A549 (cell line): ENCODE measurements at regions not wholly inside any gene's neighbourhood (a gene's known extent, or its start where the extent isn't known, plus 50 kb on each side); places are given as distances from the start of the nearest gene placed in this dataset.

Source experiments
- ATAC-seq, 2 experiments: fragments of 200-7000 bp in 1 of 2; fragments of >200 bp in 1 of 2; cut with Nextera tagmentation in 1 of 2; cut with Tn5 transposase in 1 of 2; 3 replicates each; pipeline versions ENCODE4 v1.8.0 to v1.9.1; 2018 to 2020; ENCODE audit warnings: mild to moderate bottlenecking in 1 of 2, moderate library complexity in 1 of 2
- CTCF ChIA-PET: fragments of 300-600 bp; sonication (Branson Sonifier 250); formaldehyde crosslinking; extraction: SDS; loops from one replicate; lab custom pipeline; 2021; ENCODE audit warnings: antibody characterized with exemption, inconsistent platforms; lab: Yijun Ruan, JAX
- POLR2A ChIA-PET: fragments of 350-600 bp; formaldehyde crosslinking; extraction: SDS; loops from one replicate; lab custom pipeline; 2021; ENCODE audit warnings: antibody characterized with exemption, inconsistent platforms; lab: Yijun Ruan, JAX
- DNase-seq, 2 experiments: peaks; one replicate each; pipeline versions ENCODE4 v3.0.0 to v3.0.0-alpha.2; 2011 to 2016; ENCODE audit warnings: low read depth in 1 of 2, low spot score in 1 of 2
- FAIRE-seq: peaks from 2 replicates; lab custom pipeline; 2011; peaks lifted over from hg19 to GRCh38; lab: Jason Lieb, UNC
- H3K27ac ChIP-seq, 2 experiments: fragments of >200 bp; sonication (Bioruptor Twin); formaldehyde crosslinking; 3 replicates each; pipeline ENCODE4 v1.5.1; 2016 to 2017
- H3K4me1 ChIP-seq: fragments of >200 bp; sonication (Bioruptor Twin); formaldehyde crosslinking; 3 replicates; pipeline ENCODE4 v1.6.1; 2016
- H3K4me2 ChIP-seq: fragments of >200 bp; sonication (Bioruptor Twin); formaldehyde crosslinking; 3 replicates; pipeline ENCODE4 v1.6.1; 2016
- H3K4me3 ChIP-seq: fragments of >200 bp; sonication (Bioruptor Twin); formaldehyde crosslinking; 3 replicates; pipeline ENCODE4 v1.5.1; 2016
- H3K9me3 ChIP-seq: fragments of >200 bp; sonication (Bioruptor Twin); formaldehyde crosslinking; 3 replicates; pipeline ENCODE4 v1.6.1; 2016
- BHLHE40 ChIP-seq: IDR thresholded peaks from 2 replicates; pipeline ENCODE4 v1.6.1; 2012; ENCODE audit warnings: low read depth, low read length, inconsistent platforms
- CEBPB ChIP-seq, 2 experiments: fragments of >200 bp in 1 of 2; sonication (Bioruptor Twin) in 1 of 2; formaldehyde crosslinking in 1 of 2; IDR thresholded peaks; 2 replicates each; pipeline ENCODE4 v1.6.1; 2012 to 2016
- CHD2 ChIP-seq: fragments of 150-350 bp; IDR thresholded peaks from 2 replicates; pipeline ENCODE4 v1.6.1; 2014; ENCODE audit warnings: low read length; ENCODE audit not compliant: partially characterized antibody
- CHD4 ChIP-seq: fragments of 200-600 bp; sonication (generic); IDR thresholded peaks from 2 replicates; pipeline ENCODE4 v1.6.1; 2016; ENCODE audit warnings: antibody characterized with exemption, mild to moderate bottlenecking, borderline replicate concordance
- EHF ChIP-seq: fragments of 250-450 bp; sonication (Bioruptor Pico); IDR thresholded peaks from 2 replicates; pipeline ENCODE4 v1.5.0; 2020; ENCODE audit warnings: mild to moderate bottlenecking
- FOSL2 ChIP-seq, 2 experiments: fragments of 450-650 bp in 1 of 2; fragments of >200 bp in 1 of 2; sonication (Bioruptor Twin) in 1 of 2; formaldehyde crosslinking; IDR thresholded peaks; 2 replicates each; pipeline versions ENCODE4 v1.5.0 to v1.6.1; 2016 to 2020; ENCODE audit warnings: mild to moderate bottlenecking in 1 of 2, moderate library complexity in 1 of 2
- GATA3 ChIP-seq: IDR thresholded peaks from 2 replicates; pipeline ENCODE4 v1.6.1; 2012; ENCODE audit warnings: borderline replicate concordance
- HEYL ChIP-seq: fragments of 250-450 bp; sonication (Bioruptor Pico); IDR thresholded peaks from 2 replicates; pipeline ENCODE4 v1.8.0; 2021; ENCODE audit warnings: mild to moderate bottlenecking, moderate library complexity
- HOXA7 ChIP-seq: fragments of 250-450 bp; sonication (Bioruptor Pico); IDR thresholded peaks from 2 replicates; pipeline ENCODE4 v1.5.0; 2020; ENCODE audit warnings: mild to moderate bottlenecking, moderate library complexity
- HOXB5 ChIP-seq: fragments of 250-450 bp; sonication (Bioruptor Pico); IDR thresholded peaks from 2 replicates; pipeline ENCODE4 v1.5.0; 2020; ENCODE audit warnings: mild to moderate bottlenecking, moderate library complexity
- KDM1A ChIP-seq: fragments of 200-600 bp; sonication (generic); IDR thresholded peaks from 2 replicates; pipeline ENCODE4 v1.6.1; 2016; ENCODE audit warnings: low read depth, mild to moderate bottlenecking
- MAFK ChIP-seq: fragments of 450-650 bp; IDR thresholded peaks from 2 replicates; pipeline ENCODE4 v1.6.1; 2014; ENCODE audit not compliant: partially characterized antibody
- MYC ChIP-seq: IDR thresholded peaks from 2 replicates; pipeline ENCODE4 v1.6.1; 2012; ENCODE audit warnings: mild to moderate bottlenecking, inconsistent platforms, low read length, improper control_type of control experiment, borderline replicate concordance
- NFE2L2 ChIP-seq: fragments of 150-350 bp; conservative IDR thresholded peaks from 2 replicates; pipeline ENCODE4 v1.6.1; 2014; ENCODE audit warnings: low read length
- RAD21 ChIP-seq, 2 experiments: fragments of >200 bp in 1 of 2; sonication (Bioruptor Twin) in 1 of 2; formaldehyde crosslinking in 1 of 2; IDR thresholded peaks in 1 of 2; conservative IDR thresholded peaks in 1 of 2; 2 replicates in 1 of 2; 3 replicates in 1 of 2; pipeline ENCODE4 v1.6.1; 2012 to 2018; ENCODE audit warnings: inconsistent platforms in 1 of 2
- RNF2 ChIP-seq: fragments of 200-600 bp; sonication (generic); IDR thresholded peaks from 2 replicates; pipeline ENCODE4 v1.6.1; 2016; ENCODE audit warnings: low read depth, mild to moderate bottlenecking, antibody characterized with exemption, moderate library complexity, borderline replicate concordance
- TP53 ChIP-seq: fragments of 250-450 bp; sonication (Bioruptor Pico); IDR thresholded peaks from 2 replicates; pipeline ENCODE4 v1.5.0; 2021; ENCODE audit warnings: mild to moderate bottlenecking, moderate library complexity
- ZC3H11A ChIP-seq: fragments of 450-650 bp; IDR thresholded peaks from 2 replicates; pipeline ENCODE4 v1.6.1; 2014; ENCODE audit warnings: antibody characterized with exemption, mild to moderate bottlenecking
- WGBS: methylation state at CpG from one replicate; pipeline ENCODE4 v1.1.6; 2017; ENCODE audit errors: missing lambda C conversion rate; 5-methylcytosine and 5-hydroxymethylcytosine counted together
- TF ChIP-seq, protein P1 (sequence below): fragments of 250-450 bp; sonication (Bioruptor Pico); IDR thresholded peaks from 2 replicates; pipeline ENCODE4 v1.5.0; 2021; ENCODE audit warnings: mild to moderate bottlenecking, moderate library complexity, borderline replicate concordance
- TF ChIP-seq, protein P2 (sequence below): IDR thresholded peaks from 2 replicates; pipeline ENCODE4 v1.6.1; 2012; ENCODE audit warnings: low read depth, borderline replicate concordance
- TF ChIP-seq, protein P3 (sequence below): fragments of 150-350 bp; IDR thresholded peaks from 2 replicates; pipeline ENCODE4 v1.6.1; 2014; ENCODE audit warnings: low read depth, mild to moderate bottlenecking, low read length
- TF ChIP-seq, protein P4 (sequence below): fragments of >200 bp; sonication (Bioruptor Twin); formaldehyde crosslinking; IDR thresholded peaks from 3 replicates; pipeline ENCODE4 v1.6.1; 2016

DNA sequence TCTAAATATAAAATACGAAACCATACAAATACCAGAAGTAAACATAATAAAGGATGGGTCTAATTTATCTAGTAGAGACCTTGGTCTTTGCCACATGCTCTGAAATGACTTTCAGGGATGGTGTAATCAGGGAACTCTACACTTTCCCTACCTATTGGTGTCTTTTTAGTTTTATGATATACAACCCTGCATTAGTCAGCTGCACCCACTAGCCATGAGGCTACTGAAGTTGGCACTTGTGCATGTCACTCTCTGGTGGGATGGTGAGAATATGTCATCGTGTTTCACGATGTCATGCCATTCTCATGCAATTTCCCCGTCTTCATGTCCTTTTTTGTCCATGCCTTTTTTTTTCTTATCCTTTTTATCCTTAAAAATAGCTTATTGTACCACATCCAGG is 234.9 kb upstream of the ACTBL2 start:
- Histone ChIP-seq H3K9me3 (no peaks in the 10 kb centered on the region), H3K27ac (peak overlapping the region; percentile 57 to 84), H3K4me1 (peaks cover 32% of the 10 kb centered on the region), H3K4me2 (peak overlapping the region; percentile 49), H3K4me3 (no peak overlapping the region)
- WGBS = 82% methylated on average over 4 of the region's 4 CpGs
- POLR2A ChIA-PET = no interaction called here
- ATAC-seq = no peak
- no peak for DNase-seq
- TF ChIP-seq, protein P1, sequence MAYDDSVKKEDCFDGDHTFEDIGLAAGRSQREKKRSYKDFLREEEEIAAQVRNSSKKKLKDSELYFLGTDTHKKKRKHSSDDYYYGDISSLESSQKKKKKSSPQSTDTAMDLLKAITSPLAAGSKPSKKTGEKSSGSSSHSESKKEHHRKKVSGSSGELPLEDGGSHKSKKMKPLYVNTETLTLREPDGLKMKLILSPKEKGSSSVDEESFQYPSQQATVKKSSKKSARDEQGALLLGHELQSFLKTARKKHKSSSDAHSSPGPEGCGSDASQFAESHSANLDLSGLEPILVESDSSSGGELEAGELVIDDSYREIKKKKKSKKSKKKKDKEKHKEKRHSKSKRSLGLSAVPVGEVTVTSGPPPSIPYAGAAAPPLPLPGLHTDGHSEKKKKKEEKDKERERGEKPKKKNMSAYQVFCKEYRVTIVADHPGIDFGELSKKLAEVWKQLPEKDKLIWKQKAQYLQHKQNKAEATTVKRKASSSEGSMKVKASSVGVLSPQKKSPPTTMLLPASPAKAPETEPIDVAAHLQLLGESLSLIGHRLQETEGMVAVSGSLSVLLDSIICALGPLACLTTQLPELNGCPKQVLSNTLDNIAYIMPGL (CRISPR knock-in tag) = no peak
- TF ChIP-seq RNF2 (no peak), CEBPB (IDR thresholded peaks at IDR 0.05) (no peak), GATA3 (no peak), HEYL (no peak), EHF (CRISPR knock-in tag) (no peak), ZC3H11A (no peak), FOSL2 (IDR thresholded peaks at IDR 0.05) (no peak), FOSL2 (CRISPR knock-in tag; IDR thresholded peaks at IDR 0.05) (no peak), CHD2 (no peak), RAD21 (conservative IDR thresholded peaks at IDR 0.05 in 1 of 2, IDR thresholded peaks at IDR 0.05 in 1 of 2) (no peak), MYC (no peak), BHLHE40 (no peak), HOXB5 (CRISPR knock-in tag) (no peak), CHD4 (no peak), KDM1A (no peak), HOXA7 (CRISPR knock-in tag) (no peak)
- TF ChIP-seq, protein P2, sequence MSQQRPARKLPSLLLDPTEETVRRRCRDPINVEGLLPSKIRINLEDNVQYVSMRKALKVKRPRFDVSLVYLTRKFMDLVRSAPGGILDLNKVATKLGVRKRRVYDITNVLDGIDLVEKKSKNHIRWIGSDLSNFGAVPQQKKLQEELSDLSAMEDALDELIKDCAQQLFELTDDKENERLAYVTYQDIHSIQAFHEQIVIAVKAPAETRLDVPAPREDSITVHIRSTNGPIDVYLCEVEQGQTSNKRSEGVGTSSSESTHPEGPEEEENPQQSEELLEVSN = no peak
- TF ChIP-seq, protein P3, sequence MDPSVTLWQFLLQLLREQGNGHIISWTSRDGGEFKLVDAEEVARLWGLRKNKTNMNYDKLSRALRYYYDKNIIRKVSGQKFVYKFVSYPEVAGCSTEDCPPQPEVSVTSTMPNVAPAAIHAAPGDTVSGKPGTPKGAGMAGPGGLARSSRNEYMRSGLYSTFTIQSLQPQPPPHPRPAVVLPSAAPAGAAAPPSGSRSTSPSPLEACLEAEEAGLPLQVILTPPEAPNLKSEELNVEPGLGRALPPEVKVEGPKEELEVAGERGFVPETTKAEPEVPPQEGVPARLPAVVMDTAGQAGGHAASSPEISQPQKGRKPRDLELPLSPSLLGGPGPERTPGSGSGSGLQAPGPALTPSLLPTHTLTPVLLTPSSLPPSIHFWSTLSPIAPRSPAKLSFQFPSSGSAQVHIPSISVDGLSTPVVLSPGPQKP = no peak
- TF ChIP-seq, protein P4, sequence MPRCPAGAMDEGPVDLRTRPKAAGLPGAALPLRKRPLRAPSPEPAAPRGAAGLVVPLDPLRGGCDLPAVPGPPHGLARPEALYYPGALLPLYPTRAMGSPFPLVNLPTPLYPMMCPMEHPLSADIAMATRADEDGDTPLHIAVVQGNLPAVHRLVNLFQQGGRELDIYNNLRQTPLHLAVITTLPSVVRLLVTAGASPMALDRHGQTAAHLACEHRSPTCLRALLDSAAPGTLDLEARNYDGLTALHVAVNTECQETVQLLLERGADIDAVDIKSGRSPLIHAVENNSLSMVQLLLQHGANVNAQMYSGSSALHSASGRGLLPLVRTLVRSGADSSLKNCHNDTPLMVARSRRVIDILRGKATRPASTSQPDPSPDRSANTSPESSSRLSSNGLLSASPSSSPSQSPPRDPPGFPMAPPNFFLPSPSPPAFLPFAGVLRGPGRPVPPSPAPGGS = no peak
- FAIRE-seq = no peak
- CTCF ChIA-PET = no interaction called here

GRCh38 chr5:57716661-57717060 is 234.1 kb upstream of the ACTBL2 start:
- CTCF ChIA-PET = no interaction called here
- Histone ChIP-seq H3K4me2 (peak overlapping the region; percentile 5; the same call in 1 of the 3 replicates), H3K27ac (peak overlapping the region; percentile 27 to 73; a peak in 4 of 6 replicates), H3K9me3 (no peaks in the 10 kb centered on the region)
- DNase-seq = no peak
- ATAC-seq = no peak
- peak; percentile 13 for FAIRE-seq
- WGBS = 45% methylated on average over 3 of the region's 3 CpGs
- peak; percentile 80 for TF ChIP-seq NFE2L2
- TF ChIP-seq FOSL2 (IDR thresholded peaks at IDR 0.05) = no peak
- TF ChIP-seq FOSL2 (CRISPR knock-in tag; IDR thresholded peaks at IDR 0.05) = peak; percentile 23; the same call in 1 of the 2 replicates
- TF ChIP-seq TP53 (CRISPR knock-in tag) = no peak
- TF ChIP-seq MAFK = peak; percentile 94
- TF ChIP-seq, all 56 proteins: peak for 3
- H3K4me1 ChIP-seq = peaks cover 32% of the 10 kb centered on the region
- POLR2A ChIA-PET = no interaction called here
- H3K4me3 ChIP-seq = no peak overlapping the region
